RCC 7860 (cell line): ENCODE measurements at regions not wholly inside any gene's neighbourhood (a gene's known extent, or its start where the extent isn't known, plus 50 kb on each side); places are given as distances from the start of the nearest gene placed in this dataset.
"Not testable (repeated sequence)": the region's sequence is repeated elsewhere in the genome, so short reads cannot be mapped to it uniquely, and the experiment has no call there.

ENCODE experiments used
- DNase-seq: peaks from one replicate; pipeline ENCODE4 v3.0.0-alpha.2; 2015; ENCODE audit warnings: low spot score
- FAIRE-seq: peaks from 2 replicates; lab custom pipeline; 2012; peaks lifted over from hg19 to GRCh38; lab: Jason Lieb, UNC

GRCh38 chr4:55696424-55696823 is 60.3 kb upstream of the NMU start:
- DNase-seq, FAIRE-seq: not testable (repeated sequence)

GRCh38 chr4:55706541-55706940 is 70.4 kb upstream of the NMU start:
- FAIRE-seq: no peak

GRCh38 chr4:55707507-55707906 is 71.4 kb upstream of the NMU start:
- DNase-seq (no peak), FAIRE-seq (no peak)

More at GRCh38 chr4:55706541-55706940, 70.4 kb upstream of the NMU start:
- no peak for DNase-seq

- FAIRE-seq, DNase-seq: not testable (repeated sequence)
These were observed 71.9 kb upstream of the NMU start for GRCh38 chr4:55707991-55708390.

GRCh38 chr4:55712835-55713234 is 76.7 kb upstream of the NMU start:
- DNase-seq, FAIRE-seq: not testable (repeated sequence)

- DNase-seq (no peak), FAIRE-seq (no peak)
These were observed 85.6 kb upstream of the NMU start for GRCh38 chr4:55721651-55722050.

GRCh38 chr4:55722132-55722531 is 86.0 kb upstream of the NMU start:
- no peak for DNase-seq
- FAIRE-seq: no peak

GRCh38 chr4:55723403-55723802 is 87.3 kb upstream of the NMU start:
- FAIRE-seq (no peak), DNase-seq (no peak)

- FAIRE-seq (no peak), DNase-seq (no peak)
These were observed 89.0 kb upstream of the NMU start for GRCh38 chr4:55725057-55725456.

- FAIRE-seq: no peak
- DNase-seq: no peak
These were observed 91.6 kb upstream of the NMU start for GRCh38 chr4:55727746-55728145.

GRCh38 chr4:55729351-55730279 is 90.0 kb upstream of the EXOC1L start:
- no peak for DNase-seq
- FAIRE-seq: no peak

- FAIRE-seq: no peak
These were observed 89.2 kb upstream of the EXOC1L start for GRCh38 chr4:55730280-55730931.

GRCh38 chr4:55731959-55732358 is 87.6 kb upstream of the EXOC1L start:
- FAIRE-seq (no peak), DNase-seq (no peak)

More at GRCh38 chr4:55730280-55730931, 89.2 kb upstream of the EXOC1L start:
- no peak for DNase-seq

GRCh38 chr4:55732864-55733263 is 86.7 kb upstream of the EXOC1L start:
- DNase-seq (no peak), FAIRE-seq (no peak)

- FAIRE-seq (peak; percentile 24), DNase-seq (peak; percentile 31)
These were observed 85.7 kb upstream of the EXOC1L start for GRCh38 chr4:55733932-55734331.

- DNase-seq: no peak
- no peak for FAIRE-seq
These were observed 82.9 kb upstream of the EXOC1L start for GRCh38 chr4:55736605-55737183.

- FAIRE-seq (no peak), DNase-seq (no peak)
These were observed 76.9 kb upstream of the EXOC1L start for GRCh38 chr4:55742655-55743202.

- no peak for FAIRE-seq
These were observed 75.2 kb upstream of the EXOC1L start for GRCh38 chr4:55744369-55744768.

GRCh38 chr4:55745014-55745413 is 74.6 kb upstream of the EXOC1L start:
- no peak for FAIRE-seq

More at GRCh38 chr4:55744369-55744768, 75.2 kb upstream of the EXOC1L start:
- DNase-seq: no peak

GRCh38 chr4:55747793-55748192 is 71.8 kb upstream of the EXOC1L start:
- no peak for DNase-seq
- no peak for FAIRE-seq

More at GRCh38 chr4:55745014-55745413, 74.6 kb upstream of the EXOC1L start:
- no peak for DNase-seq

- FAIRE-seq (no peak), DNase-seq (no peak)
These were observed 69.9 kb upstream of the EXOC1L start for GRCh38 chr4:55749666-55750065.
